AG04450 (cell line): ENCODE measurements at regions not wholly inside any gene's neighbourhood (a gene's known extent, or its start where the extent isn't known, plus 50 kb on each side); places are given as distances from the start of the nearest gene placed in this dataset.

Experiments
- CTCF ChIA-PET: fragments of 300-600, 350-600 bp; formaldehyde crosslinking; extraction: SDS; loops from one replicate; lab custom pipeline; 2022; ENCODE audit warnings: antibody characterized with exemption, inconsistent platforms; lab: Charles Lee
- POLR2A ChIA-PET: fragments of 350-600 bp; formaldehyde crosslinking; extraction: SDS; loops from one replicate; lab custom pipeline; 2021; ENCODE audit warnings: antibody characterized with exemption, inconsistent platforms; lab: Yijun Ruan, JAX
- DNase-seq: peaks from one replicate; pipeline ENCODE4 v3.0.0-alpha.2; 2011; ENCODE audit warnings: low read depth, low spot score
- H3K27ac ChIP-seq: one replicate; pipeline ENCODE4 v1.5.1; 2012; ENCODE audit warnings: low read depth, low read length, control low read depth
- H3K27me3 ChIP-seq: one replicate; pipeline ENCODE4 v1.6.0; 2012; ENCODE audit warnings: low read length; ENCODE audit not compliant: control insufficient read depth, insufficient read depth
- H3K4me3 ChIP-seq: 2 replicates; pipeline ENCODE4 v1.5.1; 2011; ENCODE audit warnings: mild to moderate bottlenecking, low read depth, low read length, control low read depth
- H3K9me3 ChIP-seq: 2 replicates; pipeline ENCODE4 v1.5.1; 2012; ENCODE audit warnings: low read length; ENCODE audit not compliant: control insufficient read depth, insufficient read depth
- CTCF ChIP-seq: IDR thresholded peaks from 2 replicates; pipeline ENCODE4 v1.5.1; 2011; ENCODE audit warnings: low read depth, low read length, control low read depth, inconsistent platforms

- ChIA-PET CTCF (interaction anchor here (1.0 kb wide), 1 partner anchor 42 kb away, joined by 3 read pairs; no protein-coding TSS in a partner anchor), POLR2A (no interaction called here)
- no peaks in the 10 kb centered on the region for H3K9me3 ChIP-seq
- H3K4me3 ChIP-seq = no peak overlapping the region
- no peak for TF ChIP-seq CTCF
- no peak for DNase-seq
- H3K27me3 ChIP-seq = no peaks in the 10 kb centered on the region
- H3K27ac ChIP-seq = no peak overlapping the region
Observed at GRCh38 chr1:244341455-244342450, 110.0 kb downstream of the ADSS2 start.

DNA sequence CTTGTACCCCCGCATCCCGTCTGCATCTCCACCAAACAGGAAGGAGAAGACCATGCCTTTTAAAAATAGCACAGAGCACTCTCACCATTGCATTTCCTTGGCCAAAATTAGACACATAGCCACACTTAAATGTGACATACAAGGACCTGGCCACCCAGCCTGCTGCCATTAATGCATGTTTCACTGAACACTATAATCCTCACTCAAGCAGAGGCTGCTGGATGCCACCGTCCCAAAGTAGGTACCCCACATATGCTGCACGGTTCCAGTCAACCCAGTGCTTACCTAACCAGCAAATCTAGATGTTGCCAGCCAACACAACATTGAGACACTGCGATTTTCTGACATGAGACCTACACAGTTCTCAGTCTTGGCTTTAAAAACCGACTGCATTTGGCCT, 107.7 kb downstream of the ADSS2 start:
- Histone ChIP-seq H3K27me3 (no peaks in the 10 kb centered on the region), H3K27ac (no peak overlapping the region), H3K9me3 (no peaks in the 10 kb centered on the region), H3K4me3 (no peak overlapping the region)
- no peak for TF ChIP-seq CTCF
- ChIA-PET CTCF (interaction anchor here (0.6 to 0.7 kb wide), 2 partner anchors 24 to 698 kb away, joined by 3 to 8 read pairs; no protein-coding TSS in a partner anchor), POLR2A (no interaction called here)
- DNase-seq = no peak

DNA sequence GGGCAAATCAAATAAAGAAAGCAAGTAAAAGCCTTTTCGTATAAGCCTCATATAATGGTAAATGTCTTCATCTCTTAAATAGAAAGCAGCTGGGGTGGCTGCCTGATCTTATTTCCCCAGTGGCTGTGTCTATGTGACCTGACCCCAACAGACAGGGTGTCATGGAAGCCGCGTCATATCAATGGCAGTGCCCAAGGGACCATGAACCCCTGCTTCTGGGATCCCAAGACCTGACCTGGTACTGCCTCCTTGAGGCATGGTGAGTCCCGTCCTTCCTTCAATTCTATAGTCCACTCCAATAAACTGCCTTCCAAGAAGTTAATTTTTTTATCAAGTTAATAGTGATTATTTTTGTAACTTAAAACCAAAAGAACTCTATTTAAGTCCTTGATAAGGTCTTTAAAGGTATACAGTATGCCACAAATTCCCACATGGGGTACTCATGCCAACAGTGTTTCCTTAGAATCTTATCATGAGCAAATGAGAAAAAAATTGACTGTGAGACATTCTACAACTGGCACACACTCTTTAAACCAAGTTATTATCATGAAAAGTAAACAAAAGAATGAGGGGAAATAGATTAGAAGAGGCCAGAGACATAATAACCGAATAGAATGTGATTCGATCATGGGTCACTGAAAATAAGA, 104.6 kb downstream of the ADSS2 start:
- no peak for DNase-seq
- no peak overlapping the region for H3K4me3 ChIP-seq
- ChIA-PET POLR2A (no interaction called here), CTCF (interaction anchor here (0.9 kb wide), 1 partner anchor 48 kb away, joined by 3 read pairs; no protein-coding TSS in a partner anchor)
- no peaks in the 10 kb centered on the region for H3K27me3 ChIP-seq
- H3K27ac ChIP-seq = no peak overlapping the region
- no peaks in the 10 kb centered on the region for H3K9me3 ChIP-seq
- no peak for TF ChIP-seq CTCF

- no peak overlapping the region for H3K27ac ChIP-seq
- no peak overlapping the region for H3K4me3 ChIP-seq
- no peaks in the 10 kb centered on the region for H3K27me3 ChIP-seq
- H3K9me3 ChIP-seq = no peaks in the 10 kb centered on the region
- DNase-seq = no peak
- ChIA-PET POLR2A (no interaction called here), CTCF (no interaction called here)
- TF ChIP-seq CTCF = no peak
Observed at GRCh38 chr1:244347942-244348341, 103.8 kb downstream of the ADSS2 start.
